ENCODE measurements at regions not wholly inside any gene's neighbourhood (a gene's known extent, or its start where the extent isn't known, plus 50 kb on each side); places are given as distances from the start of the nearest gene placed in this dataset.
A peak's percentile ranks its signal among the peaks of the same experiment; 100 is the strongest.

GRCh38 chr12:74614426-74614825, 76.8 kb downstream of the ATXN7L3B start:
- Histone ChIP-seq H3K36me3 (ENCODE audit: low read length) (no peaks in the 10 kb centered on the region), H3K4me2 (ENCODE audit: low read depth, low read length, poor library complexity, severe bottlenecking) (peak overlapping the region; percentile 8), H3K9ac (ENCODE audit: low read length) (no peak overlapping the region), H3F3A (ENCODE audit: insufficient read depth) (no peaks in the 10 kb centered on the region), H3K9me3 (ENCODE audit: insufficient read depth, low read length) (no peaks in the 10 kb centered on the region), H4K20me1 (ENCODE audit: low read depth, low read length) (no peaks in the 10 kb centered on the region), H2AFZ (ENCODE audit: low read depth, low read length, severe bottlenecking) (peak overlapping the region; percentile 29), H3K79me2 (ENCODE audit: insufficient read depth, low read length) (no peaks in the 10 kb centered on the region), H3K27me3 (ENCODE audit: low read length) (no peaks in the 10 kb centered on the region), H3K27ac (ENCODE audit: low read depth, low read length) (no peak overlapping the region), H3K9me2 (replicated peaks; ENCODE audit: insufficient read depth, low read length) (no peaks in the 10 kb centered on the region), H3K4me3 (ENCODE audit: insufficient read depth, low read length, poor library complexity, severe bottlenecking) (no peak overlapping the region)
- TF ChIP-seq CTCF (IDR thresholded peaks at IDR 0.05; ENCODE audit: insufficient read depth, low read length, poor library complexity, severe bottlenecking) (no peak), EZH2phosphoT487 (conservative IDR thresholded peaks at IDR 0.05; ENCODE audit: low read length) (no peak)

GRCh38 chr12:74619084-74619483, 81.4 kb downstream of the ATXN7L3B start:
- no peak overlapping the region for H3K4me2 ChIP-seq (ENCODE audit: low read depth, low read length, poor library complexity, severe bottlenecking)
- no peak overlapping the region for H3K27ac ChIP-seq (ENCODE audit: low read depth, low read length)
- no peaks in the 10 kb centered on the region for H3K79me2 ChIP-seq (ENCODE audit: insufficient read depth, low read length)
- no peaks in the 10 kb centered on the region for H3K9me2 ChIP-seq (replicated peaks; ENCODE audit: insufficient read depth, low read length)
- H3K27me3 ChIP-seq (ENCODE audit: low read length): no peaks in the 10 kb centered on the region
- H3K9ac ChIP-seq (ENCODE audit: low read length): no peak overlapping the region
- no peaks in the 10 kb centered on the region for H3K9me3 ChIP-seq (ENCODE audit: insufficient read depth, low read length)
- TF ChIP-seq EZH2phosphoT487 (conservative IDR thresholded peaks at IDR 0.05; ENCODE audit: low read length) (no peak), CTCF (IDR thresholded peaks at IDR 0.05; ENCODE audit: insufficient read depth, low read length, poor library complexity, severe bottlenecking) (no peak)
- no peaks in the 10 kb centered on the region for H3F3A ChIP-seq (ENCODE audit: insufficient read depth)
- no peaks in the 10 kb centered on the region for H3K36me3 ChIP-seq (ENCODE audit: low read length)
- H2AFZ ChIP-seq (ENCODE audit: low read depth, low read length, severe bottlenecking): no peak overlapping the region
- no peaks in the 10 kb centered on the region for H4K20me1 ChIP-seq (ENCODE audit: low read depth, low read length)
- H3K4me3 ChIP-seq (ENCODE audit: insufficient read depth, low read length, poor library complexity, severe bottlenecking): no peak overlapping the region

- H3K9ac ChIP-seq (ENCODE audit: low read length): no peak overlapping the region
- H3F3A ChIP-seq (ENCODE audit: insufficient read depth): no peaks in the 10 kb centered on the region
- H3K4me3 ChIP-seq (ENCODE audit: insufficient read depth, low read length, poor library complexity, severe bottlenecking): no peak overlapping the region
- no peaks in the 10 kb centered on the region for H3K9me3 ChIP-seq (ENCODE audit: insufficient read depth, low read length)
- H3K27me3 ChIP-seq (ENCODE audit: low read length): no peaks in the 10 kb centered on the region
- H3K9me2 ChIP-seq (replicated peaks; ENCODE audit: insufficient read depth, low read length): no peaks in the 10 kb centered on the region
- no peak overlapping the region for H3K4me2 ChIP-seq (ENCODE audit: low read depth, low read length, poor library complexity, severe bottlenecking)
- no peak overlapping the region for H2AFZ ChIP-seq (ENCODE audit: low read depth, low read length, severe bottlenecking)
- no peak overlapping the region for H3K27ac ChIP-seq (ENCODE audit: low read depth, low read length)
- no peaks in the 10 kb centered on the region for H4K20me1 ChIP-seq (ENCODE audit: low read depth, low read length)
- no peak for TF ChIP-seq EZH2phosphoT487 (conservative IDR thresholded peaks at IDR 0.05; ENCODE audit: low read length)
- TF ChIP-seq CTCF (IDR thresholded peaks at IDR 0.05; ENCODE audit: insufficient read depth, low read length, poor library complexity, severe bottlenecking): no peak
- no peaks in the 10 kb centered on the region for H3K79me2 ChIP-seq (ENCODE audit: insufficient read depth, low read length)
- no peaks in the 10 kb centered on the region for H3K36me3 ChIP-seq (ENCODE audit: low read length)
These were observed 82.2 kb downstream of the ATXN7L3B start for GRCh38 chr12:74619884-74620283.
